ENCODE measurements at regions not wholly inside any gene's neighbourhood (a gene's known extent, or its start where the extent isn't known, plus 50 kb on each side); places are given as distances from the start of the nearest gene placed in this dataset.
A peak's percentile ranks its signal among the peaks of the same experiment; 100 is the strongest.

- TF ChIP-seq CTCF (conservative IDR thresholded peaks at IDR 0.05; ENCODE audit: control insufficient read depth, insufficient read depth, low read depth, low read length), result no peak
- H3K4me3 ChIP-seq (ENCODE audit: control insufficient read depth, low read depth, low read length), result no peak overlapping the region
- DNase-seq (ENCODE audit: low read depth), result no peak
These were observed 194.3 kb downstream of the PTEN start for GRCh38 chr10:88057720-88058119.

DNA sequence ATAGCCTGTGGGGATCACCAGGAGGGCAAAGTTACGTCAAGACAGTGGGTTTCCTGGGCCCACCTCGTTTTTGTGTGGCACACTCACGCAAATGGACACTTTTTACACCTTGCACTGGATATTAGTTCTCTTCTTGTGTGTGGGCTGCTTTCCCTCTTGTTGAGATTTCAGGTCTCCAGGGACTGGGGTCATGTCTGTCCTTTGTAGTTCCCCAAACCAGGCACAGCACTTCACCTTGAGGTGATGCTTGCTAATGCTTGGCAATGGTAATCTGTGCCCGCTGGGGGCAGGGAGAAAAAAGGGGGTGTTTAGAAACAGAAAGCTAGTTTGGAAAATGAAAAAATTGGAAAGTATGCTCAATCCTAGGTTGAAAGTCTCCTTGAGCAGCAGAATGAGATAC, 195.3 kb downstream of the PTEN start:
- H3K4me3 ChIP-seq (ENCODE audit: control insufficient read depth, low read depth, low read length), result no peak overlapping the region
- no peak for DNase-seq (ENCODE audit: low read depth)
- TF ChIP-seq CTCF (conservative IDR thresholded peaks at IDR 0.05; ENCODE audit: control insufficient read depth, insufficient read depth, low read depth, low read length), result no peak

- DNase-seq (ENCODE audit: low read depth), result no peak
- no peak for TF ChIP-seq CTCF (conservative IDR thresholded peaks at IDR 0.05; ENCODE audit: control insufficient read depth, insufficient read depth, low read depth, low read length)
- H3K4me3 ChIP-seq (ENCODE audit: control insufficient read depth, low read depth, low read length), result no peak overlapping the region
These were observed 195.8 kb downstream of the PTEN start for GRCh38 chr10:88059190-88059589.

DNA sequence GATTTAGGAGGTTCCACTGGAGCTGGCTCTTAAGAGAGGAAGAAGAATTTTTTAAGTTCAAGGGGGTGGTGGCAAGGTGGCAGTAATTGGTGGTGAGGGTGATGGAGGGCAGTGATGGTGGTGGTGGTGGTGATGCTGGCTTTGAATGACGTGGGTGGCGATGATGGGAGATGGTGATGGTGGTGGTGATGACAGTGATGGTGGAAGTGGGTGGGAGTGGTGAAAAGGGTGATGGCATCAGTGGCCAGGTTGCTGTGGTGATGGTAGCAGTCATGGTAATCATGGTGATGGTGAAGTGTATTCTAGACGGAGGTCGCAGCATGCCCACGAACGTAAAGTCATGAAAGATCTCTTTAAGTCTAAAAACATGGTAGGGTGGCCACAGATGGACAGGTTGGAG, 197.3 kb downstream of the PTEN start:
- H3K4me3 ChIP-seq (ENCODE audit: control insufficient read depth, low read depth, low read length), result no peak overlapping the region
- no peak for TF ChIP-seq CTCF (conservative IDR thresholded peaks at IDR 0.05; ENCODE audit: control insufficient read depth, insufficient read depth, low read depth, low read length)
- DNase-seq (ENCODE audit: low read depth), result no peak

- TF ChIP-seq CTCF (conservative IDR thresholded peaks at IDR 0.05; ENCODE audit: control insufficient read depth, insufficient read depth, low read depth, low read length), result no peak
These were observed 199.0 kb downstream of the PTEN start for GRCh38 chr10:88062385-88062784.

GRCh38 chr10:88062798-88063472, 199.5 kb downstream of the PTEN start:
- H3K4me3 ChIP-seq (ENCODE audit: control insufficient read depth, low read depth, low read length), result no peak overlapping the region
- peak; percentile 21 for DNase-seq (ENCODE audit: low read depth)
- no peak for TF ChIP-seq CTCF (conservative IDR thresholded peaks at IDR 0.05; ENCODE audit: control insufficient read depth, insufficient read depth, low read depth, low read length)

More at GRCh38 chr10:88062385-88062784, 199.0 kb downstream of the PTEN start:
- no peak for DNase-seq (ENCODE audit: low read depth)
- no peak overlapping the region for H3K4me3 ChIP-seq (ENCODE audit: control insufficient read depth, low read depth, low read length)
